NCI-H1694 (cell line): ENCODE measurements at regions not wholly inside any gene's neighbourhood (a gene's known extent, or its start where the extent isn't known, plus 50 kb on each side); places are given as distances from the start of the nearest gene placed in this dataset.
"Not testable (repeated sequence)": the region's sequence is repeated elsewhere in the genome, so short reads cannot be mapped to it uniquely, and the experiment has no call there.

Experiments
- DNase-seq: peaks from one replicate; lab custom pipeline; 2025; lab: John Stamatoyannopoulos, UW

- DNase-seq = no peak
Observed at GRCh38 chr1:88540255-88540654, 143.8 kb upstream of the PKN2 start.

GRCh38 chr1:88541596-88541995, 142.5 kb upstream of the PKN2 start:
- DNase-seq = no peak

GRCh38 chr1:88544195-88544594, 139.9 kb upstream of the PKN2 start:
- no peak for DNase-seq

DNA sequence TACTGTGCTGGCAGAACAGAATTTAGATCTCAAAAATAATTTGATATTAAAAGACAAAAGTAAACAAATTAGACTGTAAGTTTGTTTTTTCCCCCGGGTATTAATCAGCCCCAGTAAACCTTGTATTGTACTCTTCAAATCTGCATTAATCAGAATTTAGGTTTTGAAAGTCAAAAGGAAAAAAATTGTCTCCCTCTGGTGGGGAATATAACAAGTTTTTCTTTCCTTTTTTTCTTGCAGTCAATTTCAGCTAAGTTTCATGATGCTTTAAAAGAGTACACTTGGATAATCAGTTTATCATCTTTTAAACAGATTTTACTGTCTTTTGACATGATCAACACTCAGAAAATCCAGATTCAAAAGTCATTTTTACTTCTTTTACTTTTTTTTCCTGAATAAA, 134.5 kb upstream of the PKN2 start:
- no peak for DNase-seq

GRCh38 chr1:88552226-88552625, 131.8 kb upstream of the PKN2 start:
- DNase-seq = peak; percentile 3

DNA sequence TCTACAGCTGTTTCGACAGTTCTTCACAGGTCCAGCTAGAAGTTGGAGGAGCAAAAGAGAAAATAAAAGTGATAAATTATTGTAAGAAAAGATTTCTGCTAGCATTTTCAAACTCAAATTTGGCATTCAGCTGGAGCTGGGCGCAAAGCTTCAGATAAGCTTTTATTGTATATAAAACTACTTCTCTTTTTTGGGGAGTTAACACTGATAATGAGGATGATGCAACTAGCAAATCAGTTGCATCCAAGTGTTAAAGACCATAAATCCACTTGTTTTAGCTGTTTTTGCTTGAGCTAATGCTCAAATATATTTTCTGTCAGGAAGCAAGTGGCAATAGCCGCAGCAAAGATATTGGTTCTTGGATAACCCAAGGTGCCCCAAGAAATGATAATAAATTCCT, 127.1 kb upstream of the PKN2 start:
- DNase-seq = no peak

DNA sequence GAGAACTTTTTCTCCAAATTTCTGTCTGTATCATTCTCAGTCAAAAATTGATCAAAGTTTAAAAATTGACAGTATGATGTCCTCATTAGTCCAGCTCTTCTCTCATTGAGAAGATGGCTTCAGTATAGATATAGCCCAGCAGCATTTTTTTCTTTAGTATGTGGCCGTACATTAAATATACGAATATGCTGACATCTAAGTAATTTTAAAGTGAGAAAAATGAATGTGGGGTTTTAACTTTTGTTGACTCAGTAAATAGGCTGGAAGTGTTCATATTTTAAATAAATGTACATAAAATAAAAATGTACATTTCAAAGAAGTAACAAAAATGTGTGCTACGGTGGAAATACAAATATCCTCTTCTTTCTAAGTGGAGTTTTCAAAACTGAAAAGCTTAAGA, 123.5 kb upstream of the PKN2 start:
- no peak for DNase-seq

GRCh38 chr1:88562991-88563390, 121.1 kb upstream of the PKN2 start:
- DNase-seq = no peak

DNA sequence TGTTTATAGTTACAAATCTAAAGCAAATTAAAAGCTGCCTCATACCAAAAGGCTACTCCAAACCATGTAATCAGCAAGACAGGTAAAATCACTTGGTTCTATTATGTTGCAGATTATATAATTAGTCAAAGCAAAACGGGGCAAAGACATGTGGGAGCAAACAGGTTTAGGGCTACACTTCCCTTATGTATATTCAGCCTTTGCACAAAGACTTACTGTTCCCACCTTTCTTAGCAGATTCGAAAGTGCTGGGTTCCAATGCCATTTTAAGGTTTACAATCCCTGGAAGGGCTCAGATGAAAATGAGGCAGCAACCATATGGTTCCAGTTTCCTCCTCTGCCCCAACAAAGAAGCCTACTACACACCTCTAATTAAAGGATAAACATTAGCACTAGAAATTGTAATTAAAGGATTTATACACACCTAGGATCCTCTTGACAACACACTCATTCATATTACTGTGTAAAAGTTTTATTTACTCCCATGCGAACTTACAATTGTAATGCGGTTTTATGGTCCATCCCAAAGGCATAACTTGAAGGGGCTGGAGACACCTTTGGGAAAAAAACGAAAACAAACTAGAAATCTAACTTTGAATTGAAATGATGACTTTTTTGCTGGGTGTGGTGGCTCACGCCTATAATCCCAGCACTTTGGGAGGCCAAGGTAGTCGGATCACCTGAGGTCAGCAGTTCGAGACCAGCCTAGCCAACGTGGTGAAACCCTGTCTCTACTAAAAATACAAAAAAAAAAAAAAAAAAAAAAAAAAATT, 117.3 kb upstream of the PKN2 start:
- DNase-seq = no peak

DNA sequence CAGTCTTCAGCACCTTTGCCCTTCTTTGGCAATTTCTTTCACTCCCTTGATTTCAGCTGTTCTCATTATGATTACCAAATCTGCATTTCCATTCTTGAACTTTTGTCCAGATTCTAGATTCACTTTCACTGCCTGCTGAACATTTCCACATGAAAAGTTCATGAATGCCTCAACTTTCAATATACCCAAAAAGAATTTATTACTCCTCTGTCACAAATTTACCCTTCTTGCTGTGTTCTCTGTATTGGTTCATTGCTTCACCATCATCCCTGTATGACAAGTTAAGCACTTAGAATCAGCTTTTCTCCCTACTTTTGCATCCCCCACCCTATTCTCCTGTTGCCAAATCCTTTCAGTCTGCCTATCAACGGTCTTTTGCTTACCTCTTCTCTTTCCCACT, 112.6 kb upstream of the PKN2 start:
- no peak for DNase-seq

DNA sequence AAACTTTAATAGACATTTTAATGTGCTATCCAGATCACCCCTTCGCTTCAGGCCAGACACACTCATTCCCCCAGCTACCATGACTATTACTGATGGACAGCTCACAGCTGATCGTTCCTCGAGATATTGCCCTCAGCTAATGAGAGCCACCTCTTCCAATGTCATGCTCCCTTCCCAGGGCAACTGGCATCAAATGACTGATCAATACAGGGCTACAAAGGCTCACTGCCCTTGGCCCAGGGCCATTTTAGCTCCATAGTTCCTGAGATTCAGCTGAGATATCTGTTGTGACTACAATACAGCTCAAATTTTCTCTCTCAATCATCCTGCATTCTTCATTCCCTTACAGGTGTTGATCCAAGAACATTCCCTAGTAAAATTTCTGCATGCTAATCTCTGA, 104.5 kb upstream of the PKN2 start:
- no peak for DNase-seq

DNA sequence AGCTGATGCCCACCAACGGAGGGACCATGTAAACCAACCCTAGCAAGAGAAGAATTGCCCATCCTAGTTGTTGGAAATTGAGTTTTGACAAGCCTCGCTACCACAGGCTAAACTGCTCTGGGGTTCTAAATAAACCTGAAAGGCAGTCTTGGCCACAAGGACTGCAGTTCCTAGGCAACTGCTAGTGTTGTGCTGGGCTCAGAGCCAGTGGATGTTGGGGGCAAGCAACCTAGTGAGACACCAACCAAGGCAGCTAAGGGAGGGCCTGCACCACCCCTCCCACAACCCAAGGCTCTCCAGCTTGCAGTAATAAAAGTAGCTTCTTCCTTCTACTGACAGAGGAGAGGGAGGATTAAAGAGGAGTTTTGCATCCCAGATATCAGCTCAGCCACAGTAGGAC, 102.4 kb upstream of the PKN2 start:
- DNase-seq = no peak

DNA sequence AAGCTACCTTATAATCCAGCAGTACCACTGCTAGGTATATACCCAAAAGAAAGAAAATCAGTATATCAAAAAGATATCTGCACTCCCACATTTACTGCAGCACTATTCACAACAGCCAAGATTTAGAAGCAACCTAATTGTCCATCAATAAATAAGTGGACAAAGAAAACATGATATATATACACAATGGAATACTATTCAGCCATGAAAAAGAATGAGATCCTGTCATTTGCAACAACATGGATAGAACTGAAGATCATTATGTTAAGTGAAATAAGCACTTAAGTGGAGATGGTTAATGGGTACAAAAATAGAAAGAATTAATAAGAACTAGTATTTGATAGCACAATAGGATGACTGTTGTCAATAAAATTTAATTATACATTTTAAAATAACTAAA, 90.7 kb upstream of the PKN2 start:
- DNase-seq = no peak

DNA sequence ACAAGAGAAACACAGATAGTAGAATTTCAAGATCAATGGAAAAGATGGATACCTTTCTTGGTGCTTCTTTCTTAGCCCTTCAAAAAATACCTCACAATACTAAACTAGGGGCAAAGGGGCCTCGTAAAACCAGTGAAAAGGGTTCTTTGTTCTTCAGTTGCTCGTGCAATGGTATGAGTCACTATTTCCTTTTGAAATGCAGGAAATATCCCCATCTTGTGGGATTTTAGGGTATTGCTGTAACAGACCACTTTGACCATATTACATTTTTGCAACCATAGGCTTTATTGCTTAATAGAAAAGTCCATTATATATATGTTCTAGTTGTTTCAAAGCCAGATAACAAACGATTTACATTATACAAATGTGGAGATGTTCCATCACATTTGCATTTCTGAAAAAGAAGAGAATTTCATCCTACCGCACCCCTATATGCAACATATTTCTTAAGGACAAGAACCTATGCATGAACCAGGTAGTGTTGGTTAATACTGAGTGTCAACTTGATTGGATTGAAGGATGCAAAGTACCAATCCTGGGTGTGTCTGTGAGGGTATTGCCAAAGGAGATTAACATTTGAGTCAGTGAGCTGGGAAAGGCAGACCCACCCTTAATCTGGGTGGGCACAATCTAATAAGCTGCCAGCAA, 88.6 kb upstream of the PKN2 start:
- peak; percentile 34 for DNase-seq

DNA sequence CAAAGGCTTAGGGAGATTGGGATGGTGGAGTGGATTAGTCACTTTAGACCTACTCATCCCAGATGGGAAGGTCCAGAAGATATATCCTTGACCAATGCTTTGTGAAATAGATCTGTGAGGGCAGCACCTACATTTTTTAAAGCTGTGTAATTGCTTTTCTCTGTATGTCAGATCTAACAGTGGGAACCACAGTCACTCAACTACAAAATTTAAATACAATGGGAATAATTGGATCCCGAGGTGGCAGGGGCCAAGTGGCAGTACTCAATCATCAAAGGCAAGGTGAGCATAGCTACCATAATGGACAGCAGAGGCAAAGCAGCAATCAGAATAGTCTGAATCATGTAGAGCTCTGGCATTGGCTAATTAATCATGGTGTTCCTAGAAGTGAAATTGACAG, 86.1 kb upstream of the PKN2 start:
- DNase-seq = not testable (repeated sequence)

DNA sequence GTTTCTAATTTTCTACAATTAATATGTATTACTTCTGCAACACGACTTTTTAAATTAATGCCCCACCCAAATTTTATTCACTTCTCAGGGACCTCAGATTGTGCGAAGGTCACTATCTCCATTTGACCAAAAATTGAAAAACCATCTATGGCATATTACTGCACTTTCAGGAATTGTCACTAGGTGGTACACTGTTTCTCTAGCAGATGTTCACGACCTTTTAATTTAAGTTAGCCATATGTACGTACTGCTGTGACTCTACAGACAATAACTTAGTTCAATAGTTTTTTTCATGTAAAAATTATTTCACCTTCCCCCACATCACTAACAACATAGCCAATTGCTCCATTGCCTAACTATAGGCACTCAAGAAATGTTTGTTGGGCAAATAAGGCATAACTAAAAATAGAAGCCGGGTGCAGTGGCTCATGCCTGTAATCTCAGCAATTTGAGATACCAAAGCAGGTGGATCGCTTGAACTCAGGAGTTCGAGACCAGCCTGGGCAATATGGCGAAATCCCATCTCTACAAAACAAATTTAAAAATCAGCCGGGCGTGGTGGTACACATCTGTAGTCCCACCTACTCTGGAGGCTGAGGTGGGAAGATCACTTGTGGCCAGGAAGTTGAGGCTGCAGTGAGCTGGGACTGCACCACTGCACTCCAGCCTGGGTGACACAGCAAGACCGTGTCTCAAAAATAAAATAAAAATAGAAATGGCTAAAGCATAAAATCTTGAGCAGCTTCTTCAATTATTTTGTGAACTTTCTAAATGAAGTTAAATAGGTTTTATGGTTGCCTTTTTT, 75.7 kb upstream of the PKN2 start:
- peak; percentile 26 for DNase-seq

- no peak for DNase-seq
Observed at GRCh38 chr1:88609051-88609450, 75.0 kb upstream of the PKN2 start.

DNA sequence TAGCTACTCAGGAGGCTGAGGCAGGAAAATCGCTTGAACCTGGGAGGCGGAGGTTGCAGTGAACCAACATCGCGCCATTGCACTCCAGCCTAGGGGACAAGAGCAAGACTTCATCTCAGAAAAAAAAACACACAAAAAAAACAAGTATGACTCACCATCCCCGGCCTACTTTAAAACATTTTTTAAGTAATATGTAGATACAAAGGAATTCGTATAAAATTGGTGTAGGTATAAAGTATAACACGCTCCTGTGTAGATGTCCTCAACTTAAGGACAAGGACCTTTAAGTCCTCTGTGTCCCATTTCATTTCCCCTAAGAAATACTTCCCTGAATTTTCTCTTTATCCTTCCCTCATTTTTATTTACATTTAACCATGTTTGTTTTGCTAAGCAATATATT, 73.4 kb upstream of the PKN2 start:
- DNase-seq = no peak

- DNase-seq = no peak
Observed at GRCh38 chr1:88612292-88612691, 71.8 kb upstream of the PKN2 start.

- no peak for DNase-seq
Observed at GRCh38 chr1:88612773-88613172, 71.3 kb upstream of the PKN2 start.

DNA sequence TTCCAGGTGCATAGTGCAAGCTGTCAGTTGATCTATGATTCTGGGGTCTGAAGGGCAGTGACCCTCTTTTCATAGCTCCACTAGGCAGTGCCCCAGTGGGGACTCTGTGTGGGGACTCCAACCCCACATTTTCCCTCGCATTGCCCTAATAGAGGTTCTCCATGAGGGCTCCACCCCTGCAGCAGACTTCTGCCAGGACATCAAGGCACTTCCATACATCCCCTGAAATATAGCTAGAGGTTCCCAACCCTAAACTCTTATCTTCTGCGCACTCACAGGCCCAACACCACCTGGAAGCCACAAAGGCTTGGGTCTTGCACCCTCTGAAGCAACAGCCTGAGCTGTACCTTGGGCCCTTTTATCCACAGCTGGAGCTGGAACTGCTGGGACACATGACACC, 65.7 kb upstream of the PKN2 start:
- no peak for DNase-seq

DNA sequence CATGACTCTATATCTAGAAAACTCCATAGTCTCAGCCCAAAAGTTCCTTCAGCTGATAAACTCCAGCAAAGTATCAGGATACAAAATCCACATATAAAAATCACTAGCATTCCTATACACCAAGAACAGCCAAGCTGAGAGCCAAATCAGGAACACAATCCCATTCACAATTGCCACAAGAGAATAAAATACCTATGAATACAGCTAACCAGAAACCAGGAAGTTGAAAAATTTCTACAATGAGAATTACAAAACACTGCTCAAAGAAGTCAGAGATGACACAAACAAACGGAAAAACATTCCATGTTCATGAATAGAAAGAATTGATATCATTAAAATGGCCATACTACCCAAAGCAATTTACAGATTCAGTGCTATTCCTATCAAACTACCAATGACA, 61.0 kb upstream of the PKN2 start:
- not testable (repeated sequence) for DNase-seq
